Trophoblast cell (in vitro differentiated cells and primary cell): ENCODE measurements at regions not wholly inside any gene's neighbourhood (a gene's known extent, or its start where the extent isn't known, plus 50 kb on each side); places are given as distances from the start of the nearest gene placed in this dataset.

Experiments used
- DNase-seq, 2 donors: peaks; one replicate each; pipeline ENCODE4 v3.0.0-alpha.2; 2016
- H2AFZ ChIP-seq: 2 replicates; pipeline ENCODE4 v1.6.1; 2013; ENCODE audit warnings: low read length, moderate library complexity, mild to moderate bottlenecking; ENCODE audit not compliant: insufficient read depth, poor library complexity
- H2AK5ac ChIP-seq: 2 replicates; pipeline ENCODE4 v1.6.1; 2013; ENCODE audit warnings: mild to moderate bottlenecking, low read length
- H2BK120ac ChIP-seq: 2 replicates; pipeline ENCODE4 v1.6.1; 2013; ENCODE audit warnings: low read length, mild to moderate bottlenecking, moderate library complexity; ENCODE audit not compliant: insufficient read depth, poor library complexity
- H2BK12ac ChIP-seq: 2 replicates; pipeline ENCODE4 v1.6.1; 2013; ENCODE audit warnings: mild to moderate bottlenecking, low read length, moderate library complexity
- H2BK5ac ChIP-seq: 2 replicates; pipeline ENCODE4 v1.6.1; 2013; ENCODE audit warnings: low read length, low read depth, moderate library complexity, mild to moderate bottlenecking; ENCODE audit not compliant: poor library complexity
- H3K14ac ChIP-seq: 2 replicates; pipeline ENCODE4 v1.6.1; 2013; ENCODE audit warnings: mild to moderate bottlenecking, low read length
- H3K18ac ChIP-seq: 2 replicates; pipeline ENCODE4 v1.6.1; 2013; ENCODE audit warnings: mild to moderate bottlenecking, low read length
- H3K23ac ChIP-seq: 2 replicates; pipeline ENCODE4 v1.6.1; 2013; ENCODE audit warnings: low read length
- H3K27ac ChIP-seq: 2 replicates; pipeline ENCODE4 v1.5.1; 2013; ENCODE audit warnings: low read depth, mild to moderate bottlenecking, inconsistent platforms, low read length, moderate library complexity
- H3K27me3 ChIP-seq: 2 replicates; pipeline ENCODE4 v1.6.1; 2013; ENCODE audit warnings: inconsistent platforms, mild to moderate bottlenecking, low read length, moderate library complexity; ENCODE audit not compliant: insufficient read depth
- H3K36me3 ChIP-seq, 2 experiments: 1 replicate in 1 of 2; 2 replicates in 1 of 2; pipeline ENCODE4 v1.6.1; 2013; ENCODE audit warnings: low read length in 2 of 2, mild to moderate bottlenecking in 2 of 2, moderate library complexity in 1 of 2; ENCODE audit not compliant: insufficient read depth in 2 of 2, control insufficient read depth in 1 of 2
- H3K4ac ChIP-seq: 2 replicates; pipeline ENCODE4 v1.6.1; 2013; ENCODE audit warnings: low read depth, mild to moderate bottlenecking, low read length, moderate library complexity
- H3K4me1 ChIP-seq, 2 experiments: 1 replicate in 1 of 2; 2 replicates in 1 of 2; pipeline ENCODE4 v1.6.1; 2013; ENCODE audit warnings: low read length in 2 of 2, mild to moderate bottlenecking in 2 of 2, moderate library complexity in 1 of 2; ENCODE audit not compliant: insufficient read depth in 2 of 2, control insufficient read depth in 1 of 2
- H3K4me2 ChIP-seq: 2 replicates; pipeline ENCODE4 v1.6.1; 2013; ENCODE audit warnings: inconsistent platforms, mild to moderate bottlenecking, low read length, moderate library complexity
- H3K4me3 ChIP-seq: 2 replicates; pipeline ENCODE4 v1.5.1; 2013; ENCODE audit warnings: mild to moderate bottlenecking, low read depth, low read length, inconsistent platforms
- H3K79me1 ChIP-seq: one replicate; pipeline ENCODE4 v1.6.1; 2013; ENCODE audit warnings: low read length
- H3K79me2 ChIP-seq: 2 replicates; pipeline ENCODE4 v1.6.1; 2013; ENCODE audit warnings: low read length, mild to moderate bottlenecking; ENCODE audit not compliant: control insufficient read depth, insufficient read depth, poor library complexity
- H3K9ac ChIP-seq: 2 replicates; pipeline ENCODE4 v1.6.1; 2013; ENCODE audit warnings: mild to moderate bottlenecking, low read length
- H3K9me3 ChIP-seq: 2 replicates; pipeline ENCODE4 v1.6.1; 2013; ENCODE audit warnings: low read depth, mild to moderate bottlenecking, control low read depth, inconsistent platforms, low read length; ENCODE audit not compliant: insufficient read depth
- H4K12ac ChIP-seq: 2 replicates; pipeline ENCODE4 v1.6.1; 2013; ENCODE audit warnings: low read depth, mild to moderate bottlenecking, low read length, moderate library complexity
- H4K8ac ChIP-seq: 2 replicates; pipeline ENCODE4 v1.6.1; 2013; ENCODE audit warnings: low read depth, mild to moderate bottlenecking, low read length, moderate library complexity
- H4K91ac ChIP-seq: one replicate; pipeline ENCODE4 v1.6.1; 2013; ENCODE audit warnings: low read depth, mild to moderate bottlenecking, low read length, moderate library complexity
- WGBS: extraction: QIAGEN DNeasy Blood & Tissue Kit; methylation state at CpG from one replicate; pipeline ENCODE4 v1.1.7; 2013; ENCODE audit warnings: missing lambda C conversion rate; ENCODE audit not compliant: insufficient read length, insufficient coverage; ENCODE audit errors: extremely low coverage; 5-methylcytosine and 5-hydroxymethylcytosine counted together

DNA sequence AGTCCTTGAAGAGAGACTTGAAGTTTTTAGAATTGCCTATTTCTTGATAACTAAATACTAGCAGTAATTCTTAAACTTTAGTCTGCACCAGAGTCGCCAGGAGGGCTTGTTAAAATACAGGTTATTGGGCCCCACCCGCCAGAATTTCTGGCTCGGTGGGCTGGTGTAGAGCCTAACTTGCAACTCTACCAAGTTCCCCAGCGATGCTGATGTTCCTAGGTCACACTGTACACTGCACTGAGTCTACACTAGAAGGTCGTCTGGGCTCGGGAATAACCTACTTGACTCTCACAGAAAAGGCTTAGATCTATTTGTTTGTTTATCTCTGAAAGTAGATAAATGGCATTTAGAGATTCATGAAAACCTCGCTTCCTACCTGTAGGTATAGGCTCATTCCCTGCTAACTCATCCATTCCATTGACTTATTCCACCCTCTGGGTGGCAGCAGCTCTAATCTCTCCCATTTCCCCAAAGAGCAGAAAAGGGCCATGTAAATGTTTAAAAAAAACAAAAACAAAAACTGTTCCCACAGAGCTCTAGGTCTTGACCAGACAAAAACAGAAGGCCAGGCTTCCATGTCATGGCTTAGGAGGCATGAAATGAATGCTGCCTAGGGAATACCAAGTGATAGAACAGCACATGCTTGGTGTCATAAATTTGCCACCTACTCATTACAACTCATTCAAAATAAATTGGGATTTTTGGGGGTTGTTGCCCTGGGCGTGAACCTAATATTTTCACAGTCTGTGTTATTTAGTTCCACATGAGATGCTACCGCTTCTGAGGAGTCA lies 292.1 kb downstream of the ADGB start:
- no peak overlapping the region for H2BK5ac ChIP-seq
- H2BK12ac ChIP-seq: no peak overlapping the region
- no peak overlapping the region for H4K12ac ChIP-seq
- no peak overlapping the region for H3K23ac ChIP-seq
- no peak overlapping the region for H3K14ac ChIP-seq
- H3K18ac ChIP-seq: no peak overlapping the region
- H2AFZ ChIP-seq: no peak overlapping the region
- H3K9me3 ChIP-seq: no peaks in the 10 kb centered on the region
- no peak overlapping the region for H3K9ac ChIP-seq
- H3K36me3 ChIP-seq: no peaks in the 10 kb centered on the region
- no peak overlapping the region for H3K4me3 ChIP-seq
- no peak overlapping the region for H3K4ac ChIP-seq
- H3K4me1 ChIP-seq: peaks cover 5 to 9% of the 10 kb centered on the region in 2 experiments
- DNase-seq: no peak
- no peak overlapping the region for H2BK120ac ChIP-seq
- no peak overlapping the region for H2AK5ac ChIP-seq
- H4K8ac ChIP-seq: no peak overlapping the region
- H3K79me1 ChIP-seq: peaks cover 4% of the 10 kb centered on the region
- no peaks in the 10 kb centered on the region for H3K27me3 ChIP-seq
- no CpG with 5 or more reads among the region's 9 CpGs for WGBS
- no peak overlapping the region for H4K91ac ChIP-seq
- no peaks in the 10 kb centered on the region for H3K79me2 ChIP-seq
- H3K4me2 ChIP-seq: no peak overlapping the region
- no peak overlapping the region for H3K27ac ChIP-seq

DNA sequence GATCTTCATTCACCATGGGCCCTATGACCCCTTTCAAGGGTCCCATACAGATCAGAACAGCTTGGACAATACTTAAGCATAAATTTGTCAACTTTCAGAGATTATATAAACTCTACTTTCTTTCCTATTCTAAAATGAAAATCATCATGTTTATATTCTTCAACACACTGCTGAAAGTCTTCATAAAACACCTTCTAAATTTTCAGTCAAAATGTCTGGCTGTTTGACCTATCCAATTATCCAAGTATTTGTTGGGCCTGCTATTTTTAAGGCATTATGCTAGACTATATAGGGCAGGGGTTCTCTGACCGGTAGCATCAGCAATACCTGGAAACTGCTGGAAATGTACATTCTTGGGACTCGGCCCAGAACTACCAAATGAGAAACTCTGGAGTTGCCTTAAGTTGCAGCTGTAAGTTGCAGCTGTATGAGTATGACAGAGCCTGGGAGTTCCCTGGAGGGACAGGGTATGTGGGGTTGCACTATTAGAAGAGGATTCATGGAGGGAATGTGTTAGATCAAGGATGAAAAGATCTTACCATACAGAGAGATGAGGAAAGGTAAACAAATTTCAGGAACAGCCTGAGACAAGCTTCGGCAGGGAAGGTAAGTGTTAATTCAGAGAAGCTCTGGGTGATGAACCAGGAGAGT lies 293.0 kb downstream of the ADGB start:
- Histone ChIP-seq H3K18ac (no peak overlapping the region), H3K4ac (no peak overlapping the region), H3K4me3 (no peak overlapping the region), H3K36me3 (no peaks in the 10 kb centered on the region), H3K27ac (no peak overlapping the region), H3K9me3 (no peaks in the 10 kb centered on the region), H3K14ac (no peak overlapping the region), H2AFZ (no peak overlapping the region), H2BK120ac (peak overlapping the region; percentile 53), H2BK12ac (peak overlapping the region; percentile 24), H3K79me1 (peaks cover 4% of the 10 kb centered on the region), H3K4me1 (peaks cover 5 to 9% of the 10 kb centered on the region in 2 experiments), H4K8ac (no peak overlapping the region), H4K91ac (peak overlapping the region; percentile 4), H3K4me2 (no peak overlapping the region), H2BK5ac (peak overlapping the region; percentile 27), H3K27me3 (no peaks in the 10 kb centered on the region), H4K12ac (no peak overlapping the region), H3K23ac (no peak overlapping the region), H3K79me2 (no peaks in the 10 kb centered on the region), H3K9ac (no peak overlapping the region), H2AK5ac (no peak overlapping the region)
- no CpG with 5 or more reads among the region's 3 CpGs for WGBS
- DNase-seq: no peak

DNA sequence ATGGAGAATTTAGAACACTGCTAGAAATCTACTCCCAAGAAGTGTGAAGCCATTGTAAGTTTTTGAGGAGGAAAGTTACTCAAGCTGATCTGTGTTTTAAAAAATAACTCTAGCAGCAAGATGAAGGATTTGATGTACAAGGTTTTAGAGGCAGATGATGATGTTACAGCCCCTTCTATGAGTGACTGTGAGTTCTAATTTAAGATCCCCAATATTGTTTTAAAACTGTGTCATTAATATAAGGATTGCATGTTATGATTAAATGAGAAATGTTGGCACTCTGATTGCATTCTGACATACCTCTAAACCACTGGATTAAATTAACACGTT lies 293.5 kb downstream of the ADGB start:
- Histone ChIP-seq H3K36me3 (no peaks in the 10 kb centered on the region), H3K18ac (no peak overlapping the region), H4K12ac (no peak overlapping the region), H3K4ac (no peak overlapping the region), H3K9ac (no peak overlapping the region), H3K27ac (no peak overlapping the region), H2AFZ (no peak overlapping the region), H3K79me1 (peaks cover 4% of the 10 kb centered on the region), H2BK12ac (no peak overlapping the region), H3K4me3 (no peak overlapping the region), H4K91ac (peak overlapping the region; percentile 4), H3K4me1 (peaks cover 5 to 9% of the 10 kb centered on the region in 2 experiments), H2AK5ac (no peak overlapping the region), H2BK120ac (no peak overlapping the region), H3K14ac (no peak overlapping the region), H3K9me3 (no peaks in the 10 kb centered on the region), H3K4me2 (no peak overlapping the region), H4K8ac (no peak overlapping the region), H3K27me3 (no peaks in the 10 kb centered on the region), H2BK5ac (no peak overlapping the region), H3K79me2 (no peaks in the 10 kb centered on the region), H3K23ac (no peak overlapping the region)
- no CpG with 5 or more reads among the region's 1 CpG for WGBS
- DNase-seq: no peak

DNA sequence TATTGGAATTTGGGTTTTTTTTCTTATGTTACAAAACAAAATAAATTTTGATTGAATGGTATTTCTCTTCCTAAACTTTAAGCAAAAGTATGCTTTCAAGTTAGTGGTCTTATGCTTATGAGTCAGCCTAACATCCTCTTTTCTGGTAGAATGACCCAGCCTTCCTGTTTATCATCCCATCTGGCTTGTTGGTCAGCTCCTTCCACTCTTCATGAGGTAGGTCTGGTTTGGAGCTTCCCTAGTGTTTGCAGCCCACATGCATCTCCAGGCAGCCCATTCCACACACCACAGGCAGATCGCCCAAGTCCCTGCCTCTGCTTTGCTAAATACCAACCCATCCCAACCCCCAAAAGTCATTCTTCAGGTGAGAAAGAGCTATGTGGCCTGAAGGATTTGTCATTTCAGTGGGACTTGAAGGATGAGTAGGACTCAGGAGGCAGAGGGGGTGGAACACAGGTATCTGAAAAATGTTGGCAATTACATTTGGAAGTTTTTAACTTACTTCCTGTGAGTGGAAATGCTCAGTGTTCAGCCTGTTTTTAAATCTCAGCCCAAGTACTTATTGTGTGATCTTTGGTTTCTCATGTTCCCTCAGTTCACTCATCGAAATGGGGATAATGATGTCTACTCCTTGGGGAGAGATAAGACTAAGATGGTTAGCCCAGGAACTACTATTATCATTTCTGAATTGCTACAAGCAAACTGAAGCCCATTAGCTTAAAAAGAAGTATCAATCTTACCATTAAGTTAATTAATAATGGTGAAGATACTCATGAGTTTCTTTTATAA lies 294.0 kb downstream of the ADGB start:
- H3K4me1 ChIP-seq: peaks cover 4 to 9% of the 10 kb centered on the region in 2 experiments
- peak overlapping the region; percentile 16 for H3K27ac ChIP-seq
- no peak overlapping the region for H2BK120ac ChIP-seq
- no CpG with 5 or more reads among the region's 2 CpGs for WGBS
- H3K27me3 ChIP-seq: no peaks in the 10 kb centered on the region
- H3K9me3 ChIP-seq: no peaks in the 10 kb centered on the region
- no peak overlapping the region for H4K12ac ChIP-seq
- no peak overlapping the region for H2BK5ac ChIP-seq
- peaks cover 4% of the 10 kb centered on the region for H3K79me1 ChIP-seq
- no peak overlapping the region for H3K14ac ChIP-seq
- no peak overlapping the region for H3K4ac ChIP-seq
- no peak overlapping the region for H2AK5ac ChIP-seq
- no peak overlapping the region for H3K23ac ChIP-seq
- no peak overlapping the region for H4K91ac ChIP-seq
- H3K18ac ChIP-seq: no peak overlapping the region
- no peak overlapping the region for H3K9ac ChIP-seq
- no peak overlapping the region for H4K8ac ChIP-seq
- no peak overlapping the region for H3K4me2 ChIP-seq
- H3K79me2 ChIP-seq: no peaks in the 10 kb centered on the region
- peak; percentile 70 to 89 for DNase-seq
- no peaks in the 10 kb centered on the region for H3K36me3 ChIP-seq
- no peak overlapping the region for H2BK12ac ChIP-seq
- no peak overlapping the region for H2AFZ ChIP-seq
- H3K4me3 ChIP-seq: no peak overlapping the region
